Activated naive CD8-positive, alpha-beta T cell treated with anti-CD3 and anti-CD28 coated beads, Interleukin-2, amount 50 U/mL, for 24 hours (primary cell): ENCODE measurements at regions not wholly inside any gene's neighbourhood (a gene's known extent, or its start where the extent isn't known, plus 50 kb on each side); places are given as distances from the start of the nearest gene placed in this dataset.

ENCODE experiments used
- ATAC-seq: fragments of 150-1000 bp; cut with Tn5 transposase; one replicate; pipeline ENCODE4 v1.10.0; 2021
- DNase-seq: peaks from one replicate; pipeline ENCODE4 v3.0.0; 2021
- H3K27ac Mint-ChIP-seq: one replicate; pipeline ENCODE4 v1.8.0; 2021; ENCODE audit warnings: mild to moderate bottlenecking, mixed read lengths
- H3K27me3 Mint-ChIP-seq: one replicate; pipeline ENCODE4 v1.8.0; 2021; ENCODE audit warnings: mixed read lengths
- H3K36me3 Mint-ChIP-seq: one replicate; pipeline ENCODE4 v1.8.0; 2021; ENCODE audit warnings: low read depth, mixed read lengths
- H3K4me1 Mint-ChIP-seq: one replicate; pipeline ENCODE4 v1.8.0; 2021; ENCODE audit warnings: mixed read lengths
- H3K4me3 Mint-ChIP-seq: one replicate; pipeline ENCODE4 v1.8.0; 2021; ENCODE audit warnings: mild to moderate bottlenecking, moderate library complexity, mixed read lengths
- H3K9me3 Mint-ChIP-seq: one replicate; pipeline ENCODE4 v1.8.0; 2021; ENCODE audit warnings: mixed read lengths

- DNase-seq (no peak), ATAC-seq (no peak)
- H3K4me3 Mint-ChIP-seq = no peak overlapping the region
- H3K27me3 Mint-ChIP-seq = no peaks in the 10 kb centered on the region
- H3K4me1 Mint-ChIP-seq = no peaks in the 10 kb centered on the region
- H3K27ac Mint-ChIP-seq = no peak overlapping the region
- no peaks in the 10 kb centered on the region for H3K36me3 Mint-ChIP-seq
- H3K9me3 Mint-ChIP-seq = peaks cover 18% of the 10 kb centered on the region
Measured at GRCh38 chr2:52253416-52253980, 1221.6 kb upstream of the NRXN1 start.

- no peaks in the 10 kb centered on the region for H3K4me1 Mint-ChIP-seq
- H3K9me3 Mint-ChIP-seq = peaks cover 18% of the 10 kb centered on the region
- H3K27ac Mint-ChIP-seq = no peak overlapping the region
- H3K4me3 Mint-ChIP-seq = no peak overlapping the region
- DNase-seq = no peak
- no peaks in the 10 kb centered on the region for H3K36me3 Mint-ChIP-seq
- ATAC-seq = no peak
- no peaks in the 10 kb centered on the region for H3K27me3 Mint-ChIP-seq
Measured at GRCh38 chr2:52238782-52239181, 1206.8 kb upstream of the NRXN1 start.

- Mint-ChIP-seq H3K27ac (no peak overlapping the region), H3K4me3 (no peak overlapping the region), H3K27me3 (no peaks in the 10 kb centered on the region), H3K36me3 (no peaks in the 10 kb centered on the region), H3K9me3 (peaks cover 2% of the 10 kb centered on the region), H3K4me1 (no peaks in the 10 kb centered on the region)
- DNase-seq (no peak), ATAC-seq (no peak)
Measured at GRCh38 chr2:52222128-52222527, 1190.2 kb upstream of the NRXN1 start.

DNA sequence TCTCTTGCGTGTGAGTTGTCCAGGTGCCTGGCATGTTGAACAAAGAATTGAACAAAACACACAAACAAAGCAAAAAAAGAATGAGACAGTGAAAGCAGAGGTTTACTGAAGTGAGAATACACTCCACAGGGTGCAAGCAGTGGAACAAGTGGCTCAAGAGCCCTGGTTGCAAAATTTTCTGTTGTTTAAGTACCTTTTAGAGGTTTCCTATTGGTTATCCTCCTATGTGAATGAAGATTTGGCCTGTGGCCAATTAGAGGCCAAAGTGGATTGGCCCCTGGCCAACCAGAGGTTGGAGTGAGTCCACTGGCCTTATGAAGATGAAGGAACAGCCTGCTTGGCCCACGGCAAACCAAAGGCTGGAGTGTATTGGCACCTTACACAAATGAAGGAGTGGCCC is 1188.5 kb upstream of the NRXN1 start:
- ATAC-seq (no peak), DNase-seq (no peak)
- Mint-ChIP-seq H3K36me3 (no peaks in the 10 kb centered on the region), H3K27me3 (no peaks in the 10 kb centered on the region), H3K4me3 (no peak overlapping the region), H3K4me1 (no peaks in the 10 kb centered on the region), H3K9me3 (no peaks in the 10 kb centered on the region), H3K27ac (no peak overlapping the region)

DNA sequence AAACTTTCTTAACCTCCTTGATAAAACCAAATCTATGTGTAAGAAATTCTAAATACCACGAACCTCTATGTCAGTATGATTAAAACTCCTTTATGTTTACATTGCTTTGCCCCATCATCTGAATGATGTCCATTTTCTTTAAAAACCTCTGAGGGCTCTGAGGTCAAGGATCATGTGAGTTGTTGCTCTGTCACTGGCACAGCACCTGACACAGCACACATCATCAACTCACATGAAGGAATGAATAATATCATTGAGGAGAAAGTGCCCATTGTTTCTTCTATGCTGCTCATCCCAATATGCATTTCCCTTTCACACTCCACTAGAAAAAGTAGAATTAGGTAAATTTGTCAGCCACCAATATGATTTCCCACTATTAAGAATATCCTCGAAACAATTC is 1178.7 kb upstream of the NRXN1 start:
- ATAC-seq = no peak
- H3K36me3 Mint-ChIP-seq = no peaks in the 10 kb centered on the region
- H3K4me3 Mint-ChIP-seq = no peak overlapping the region
- peaks cover 9% of the 10 kb centered on the region for H3K9me3 Mint-ChIP-seq
- H3K4me1 Mint-ChIP-seq = no peaks in the 10 kb centered on the region
- H3K27ac Mint-ChIP-seq = no peak overlapping the region
- DNase-seq = no peak
- H3K27me3 Mint-ChIP-seq = no peaks in the 10 kb centered on the region

DNA sequence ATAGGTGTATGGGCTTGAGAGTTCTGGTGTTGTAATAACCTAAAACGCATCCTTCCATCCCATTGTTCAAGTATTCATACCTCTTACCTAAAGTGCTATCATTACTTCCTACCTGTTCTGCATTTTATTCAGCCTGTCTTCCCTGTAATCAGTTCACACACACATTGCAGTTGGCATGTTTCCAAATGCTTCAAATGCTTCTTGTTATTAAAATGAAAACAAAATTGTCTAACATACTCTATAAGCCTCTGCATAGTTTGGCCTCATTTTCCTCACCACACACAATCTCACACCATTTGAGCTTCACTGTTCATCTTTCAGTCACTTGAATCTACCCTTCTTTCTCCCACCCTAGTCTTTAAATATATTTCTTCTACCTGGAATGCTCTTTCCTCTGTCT is 1178.2 kb upstream of the NRXN1 start:
- ATAC-seq = no peak
- DNase-seq = no peak
- H3K36me3 Mint-ChIP-seq = no peaks in the 10 kb centered on the region
- no peaks in the 10 kb centered on the region for H3K4me1 Mint-ChIP-seq
- no peak overlapping the region for H3K27ac Mint-ChIP-seq
- no peaks in the 10 kb centered on the region for H3K27me3 Mint-ChIP-seq
- peaks cover 9% of the 10 kb centered on the region for H3K9me3 Mint-ChIP-seq
- no peak overlapping the region for H3K4me3 Mint-ChIP-seq

- H3K36me3 Mint-ChIP-seq = no peaks in the 10 kb centered on the region
- ATAC-seq (no peak), DNase-seq (no peak)
- H3K27ac Mint-ChIP-seq = no peak overlapping the region
- peaks cover 11% of the 10 kb centered on the region for H3K9me3 Mint-ChIP-seq
- no peaks in the 10 kb centered on the region for H3K4me1 Mint-ChIP-seq
- H3K27me3 Mint-ChIP-seq = no peaks in the 10 kb centered on the region
- H3K4me3 Mint-ChIP-seq = no peak overlapping the region
Measured at GRCh38 chr2:52194342-52194741, 1162.4 kb upstream of the NRXN1 start.

- H3K9me3 Mint-ChIP-seq = peaks cover 16% of the 10 kb centered on the region
- H3K27ac Mint-ChIP-seq = no peak overlapping the region
- H3K27me3 Mint-ChIP-seq = no peaks in the 10 kb centered on the region
- DNase-seq (no peak), ATAC-seq (no peak)
- H3K4me3 Mint-ChIP-seq = no peak overlapping the region
- H3K36me3 Mint-ChIP-seq = no peaks in the 10 kb centered on the region
- no peaks in the 10 kb centered on the region for H3K4me1 Mint-ChIP-seq
Measured at GRCh38 chr2:52193804-52194203, 1161.9 kb upstream of the NRXN1 start.

DNA sequence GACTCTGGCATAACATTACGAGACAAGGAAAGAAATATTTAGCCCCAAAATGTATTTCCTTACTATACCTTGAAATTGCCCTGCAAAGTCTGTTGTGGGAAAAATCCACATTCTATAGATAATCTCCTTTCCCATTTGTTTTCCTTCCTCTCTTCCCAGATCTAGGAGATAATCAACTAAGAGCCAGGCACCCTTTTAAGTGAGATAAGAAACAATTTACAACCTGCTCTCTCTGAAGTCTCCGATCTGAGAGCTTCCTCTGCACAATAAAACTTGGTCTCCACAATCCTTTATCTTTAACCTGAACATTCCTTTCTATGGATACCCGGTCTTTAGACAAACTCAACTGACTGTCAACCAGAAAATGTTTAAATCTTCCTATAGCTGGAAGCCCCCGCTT is 1160.7 kb upstream of the NRXN1 start:
- Mint-ChIP-seq H3K36me3 (no peaks in the 10 kb centered on the region), H3K4me3 (no peak overlapping the region), H3K9me3 (peaks cover 16% of the 10 kb centered on the region), H3K27me3 (no peaks in the 10 kb centered on the region), H3K4me1 (no peaks in the 10 kb centered on the region), H3K27ac (no peak overlapping the region)
- DNase-seq (no peak), ATAC-seq (no peak)

- DNase-seq (no peak), ATAC-seq (no peak)
- no peak overlapping the region for H3K4me3 Mint-ChIP-seq
- H3K27me3 Mint-ChIP-seq = no peaks in the 10 kb centered on the region
- peaks cover 11% of the 10 kb centered on the region for H3K9me3 Mint-ChIP-seq
- H3K4me1 Mint-ChIP-seq = no peaks in the 10 kb centered on the region
- H3K27ac Mint-ChIP-seq = no peak overlapping the region
- no peaks in the 10 kb centered on the region for H3K36me3 Mint-ChIP-seq
Measured at GRCh38 chr2:52181080-52181479, 1149.1 kb upstream of the NRXN1 start.

- H3K27me3 Mint-ChIP-seq = no peaks in the 10 kb centered on the region
Measured at GRCh38 chr2:52178845-52179244, 1146.9 kb upstream of the NRXN1 start.

DNA sequence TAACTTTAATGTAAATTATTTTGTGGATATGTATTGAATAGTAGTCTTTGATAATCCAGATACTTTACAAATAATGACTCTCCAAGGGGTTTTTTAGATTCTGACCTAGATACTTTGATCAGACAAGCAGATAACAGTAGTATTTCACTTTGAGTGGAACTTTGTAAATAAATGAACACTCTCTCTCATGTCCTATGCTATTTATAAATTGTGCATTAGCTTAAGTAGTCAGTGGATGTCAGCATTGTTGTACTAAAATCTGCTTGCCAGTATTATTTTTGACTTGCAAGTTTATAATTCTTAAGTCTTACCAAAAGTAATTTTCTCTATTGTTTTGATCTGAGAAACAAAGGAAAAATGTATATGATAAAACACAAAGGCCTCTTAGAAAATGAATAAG is 1113.1 kb upstream of the NRXN1 start:
- no peak overlapping the region for H3K4me3 Mint-ChIP-seq
- no peak overlapping the region for H3K27ac Mint-ChIP-seq
- peaks cover 4% of the 10 kb centered on the region for H3K9me3 Mint-ChIP-seq
- no peaks in the 10 kb centered on the region for H3K27me3 Mint-ChIP-seq
- H3K4me1 Mint-ChIP-seq = no peaks in the 10 kb centered on the region
- no peak for DNase-seq
- H3K36me3 Mint-ChIP-seq = no peaks in the 10 kb centered on the region
- no peak for ATAC-seq

More at GRCh38 chr2:52178845-52179244, 1146.9 kb upstream of the NRXN1 start:
- no peak for DNase-seq
- H3K27ac Mint-ChIP-seq = no peak overlapping the region
- H3K4me3 Mint-ChIP-seq = no peak overlapping the region
- no peaks in the 10 kb centered on the region for H3K36me3 Mint-ChIP-seq
- peaks cover 11% of the 10 kb centered on the region for H3K9me3 Mint-ChIP-seq
- ATAC-seq = no peak
- no peaks in the 10 kb centered on the region for H3K4me1 Mint-ChIP-seq

GRCh38 chr2:52144590-52144989 is 1112.7 kb upstream of the NRXN1 start:
- Mint-ChIP-seq H3K36me3 (no peaks in the 10 kb centered on the region), H3K4me3 (no peak overlapping the region), H3K9me3 (peaks cover 4% of the 10 kb centered on the region), H3K4me1 (no peaks in the 10 kb centered on the region), H3K27me3 (no peaks in the 10 kb centered on the region), H3K27ac (no peak overlapping the region)
- ATAC-seq (no peak), DNase-seq (no peak)

GRCh38 chr2:52141076-52141475 is 1109.1 kb upstream of the NRXN1 start:
- ATAC-seq = no peak
- H3K9me3 Mint-ChIP-seq = peaks cover 8% of the 10 kb centered on the region
- H3K36me3 Mint-ChIP-seq = no peaks in the 10 kb centered on the region
- H3K4me1 Mint-ChIP-seq = no peaks in the 10 kb centered on the region
- H3K4me3 Mint-ChIP-seq = no peak overlapping the region
- no peak for DNase-seq
- H3K27ac Mint-ChIP-seq = no peak overlapping the region
- no peaks in the 10 kb centered on the region for H3K27me3 Mint-ChIP-seq

GRCh38 chr2:52139241-52139640 is 1107.3 kb upstream of the NRXN1 start:
- H3K27ac Mint-ChIP-seq = no peak overlapping the region
- H3K27me3 Mint-ChIP-seq = no peaks in the 10 kb centered on the region
- DNase-seq (no peak), ATAC-seq (no peak)
- no peak overlapping the region for H3K4me3 Mint-ChIP-seq
- no peaks in the 10 kb centered on the region for H3K36me3 Mint-ChIP-seq
- H3K4me1 Mint-ChIP-seq = no peaks in the 10 kb centered on the region
- H3K9me3 Mint-ChIP-seq = peaks cover 20% of the 10 kb centered on the region

GRCh38 chr2:52135235-52135634 is 1103.3 kb upstream of the NRXN1 start:
- Mint-ChIP-seq H3K27ac (no peak overlapping the region), H3K4me3 (no peak overlapping the region)
- no peak for ATAC-seq

More at GRCh38 chr2:52135235-52135634, 1103.3 kb upstream of the NRXN1 start:
- no peaks in the 10 kb centered on the region for H3K27me3 Mint-ChIP-seq
- peaks cover 29% of the 10 kb centered on the region for H3K9me3 Mint-ChIP-seq
- DNase-seq = no peak
- H3K36me3 Mint-ChIP-seq = no peaks in the 10 kb centered on the region
- no peaks in the 10 kb centered on the region for H3K4me1 Mint-ChIP-seq
